NT2/D1 (cell line): ENCODE measurements at regions not wholly inside any gene's neighbourhood (a gene's known extent, or its start where the extent isn't known, plus 50 kb on each side); places are given as distances from the start of the nearest gene placed in this dataset.

Experiments
- YY1 ChIP-seq: IDR thresholded peaks from 2 replicates; pipeline ENCODE4 v1.6.1; 2011; ENCODE audit not compliant: insufficient read length, insufficient read depth
- ZNF274 ChIP-seq: IDR thresholded peaks from 2 replicates; pipeline ENCODE4 v1.6.1; 2011; ENCODE audit warnings: mild to moderate bottlenecking, low read depth, low read length

GRCh38 chr4:132015321-132015720 is 1133.8 kb upstream of the PCDH10 start:
- TF ChIP-seq YY1 (no peak), ZNF274 (no peak)
